Keratinocyte (primary cell): ENCODE measurements at regions not wholly inside any gene's neighbourhood (a gene's known extent, or its start where the extent isn't known, plus 50 kb on each side); places are given as distances from the start of the nearest gene placed in this dataset.

Experiments used
- DNase-seq: peaks from one replicate; pipeline ENCODE4 v3.0.0-alpha.2; 2011; ENCODE audit warnings: low read depth, missing footprints, low spot score
- FAIRE-seq: peaks from 2 replicates; lab custom pipeline; 2011; peaks lifted over from hg19 to GRCh38; lab: Jason Lieb, UNC
- H2AFZ ChIP-seq: 2 replicates; pipeline ENCODE4 v1.6.0; 2012; ENCODE audit warnings: low read length, control low read depth, inconsistent platforms; ENCODE audit not compliant: control insufficient read depth
- H3K27ac ChIP-seq: 2 replicates; pipeline ENCODE4 v1.5.1; 2011; ENCODE audit warnings: low read length; ENCODE audit not compliant: control insufficient read depth, insufficient read depth
- H3K27me3 ChIP-seq: 3 replicates; pipeline ENCODE4 v1.6.0; 2011; ENCODE audit warnings: low read length; ENCODE audit not compliant: control insufficient read depth, insufficient read depth; ENCODE audit errors: extremely low read depth
- H3K36me3 ChIP-seq, 2 experiments: 2 replicates in 1 of 2; 3 replicates in 1 of 2; pipeline ENCODE4 v1.5.1; 2011; ENCODE audit warnings: low read length in 2 of 2, mild to moderate bottlenecking in 1 of 2; ENCODE audit not compliant: control insufficient read depth in 2 of 2, insufficient read depth in 2 of 2; ENCODE audit errors: extremely low read depth in 1 of 2
- H3K4me1 ChIP-seq: 3 replicates; pipeline ENCODE4 v1.5.1; 2011; ENCODE audit warnings: low read length; ENCODE audit not compliant: control insufficient read depth, insufficient read depth; ENCODE audit errors: extremely low read depth
- H3K4me2 ChIP-seq: 3 replicates; pipeline ENCODE4 v1.6.0; 2011; ENCODE audit warnings: low read depth, low read length; ENCODE audit not compliant: control insufficient read depth, insufficient read depth; ENCODE audit errors: extremely low read depth
- H3K4me3 ChIP-seq, 3 experiments: fragments of 200-600 bp in 1 of 3; sonication (generic) in 1 of 3; 2 replicates in 2 of 3; 3 replicates in 1 of 3; pipeline ENCODE4 v1.5.1; 2011 to 2016; ENCODE audit warnings: low read length in 3 of 3, mild to moderate bottlenecking in 3 of 3, control low read depth in 2 of 3, inconsistent platforms in 1 of 3, low read depth in 1 of 3, mixed read lengths in 1 of 3, mixed run types in 1 of 3, moderate library complexity in 1 of 3; ENCODE audit not compliant: control insufficient read depth in 2 of 3, insufficient read depth in 2 of 3; ENCODE audit errors: extremely low read depth in 1 of 3
- H3K79me2 ChIP-seq: 2 replicates; pipeline ENCODE4 v1.6.0; 2012; ENCODE audit warnings: low read length; ENCODE audit not compliant: control insufficient read depth, insufficient read depth
- H3K9ac ChIP-seq: 3 replicates; pipeline ENCODE4 v1.6.0; 2011; ENCODE audit warnings: low read length; ENCODE audit not compliant: control insufficient read depth, insufficient read depth; ENCODE audit errors: extremely low read depth
- H3K9me1 ChIP-seq: 3 replicates; pipeline ENCODE4 v1.6.0; 2011; ENCODE audit warnings: low read length; ENCODE audit not compliant: control insufficient read depth, insufficient read depth; ENCODE audit errors: extremely low read depth
- H3K9me3 ChIP-seq: 2 replicates; pipeline ENCODE4 v1.5.1; 2012; ENCODE audit warnings: low read depth, low read length; ENCODE audit not compliant: control insufficient read depth
- H4K20me1 ChIP-seq: 3 replicates; pipeline ENCODE4 v1.6.0; 2011; ENCODE audit warnings: low read length; ENCODE audit not compliant: control insufficient read depth, insufficient read depth; ENCODE audit errors: extremely low read depth
- CTCF ChIP-seq, 3 experiments: IDR thresholded peaks in 1 of 3; conservative IDR thresholded peaks in 1 of 3; optimal IDR thresholded peaks in 1 of 3; 2 replicates in 2 of 3; 3 replicates in 1 of 3; pipeline versions ENCODE3 to v1.5.1; 2011; ENCODE audit warnings: low read length in 3 of 3, mild to moderate bottlenecking in 3 of 3, moderate library complexity in 2 of 3, control low read depth in 1 of 3, inconsistent platforms in 1 of 3; ENCODE audit not compliant: insufficient read depth in 2 of 3; ENCODE audit errors: extremely low read depth in 1 of 3
- EZH2 ChIP-seq: IDR thresholded peaks from one replicate; pipeline ENCODE4 v1.6.1; 2012; ENCODE audit warnings: inconsistent platforms, mild to moderate bottlenecking, low read length, moderate library complexity
- dilution Hi-C: fragments of 300-500 bp; cut with MboI; formaldehyde crosslinking; loops from one replicate; pipeline ENCODE4 v1.7.0; 2020; ENCODE audit warnings: low sequenced_read_pairs; ENCODE audit not compliant: extremely low pct_ligation_motif_present

DNA sequence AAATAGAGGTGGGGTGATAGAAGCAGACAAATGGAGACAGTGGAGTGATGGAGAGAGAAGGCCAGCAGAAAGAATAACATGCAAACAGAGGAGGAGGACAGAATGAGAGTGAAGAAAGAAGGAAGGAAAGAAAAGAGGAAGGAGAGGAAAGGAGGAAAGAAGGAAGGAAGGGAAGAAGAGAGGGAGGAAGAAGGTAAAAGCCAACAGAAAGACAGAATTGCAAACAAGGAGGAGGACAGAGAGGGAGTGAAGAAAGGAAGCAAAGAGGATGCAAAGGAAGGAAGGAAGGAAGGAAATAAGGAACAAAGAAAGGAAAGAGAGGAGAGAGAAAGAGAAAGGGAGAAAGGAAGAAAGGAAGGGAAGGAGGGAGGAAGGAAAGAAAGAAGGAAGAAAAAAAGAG is 444.0 kb downstream of the IRS1 start:
- FAIRE-seq = no peak
- Histone ChIP-seq H3K36me3 (no peaks in the 10 kb centered on the region), H3K27ac (no peak overlapping the region), H3K9ac (no peak overlapping the region), H3K9me3 (no peaks in the 10 kb centered on the region), H3K9me1 (no peaks in the 10 kb centered on the region), H2AFZ (no peak overlapping the region), H3K4me2 (no peak overlapping the region), H4K20me1 (no peaks in the 10 kb centered on the region), H3K27me3 (no peaks in the 10 kb centered on the region), H3K4me1 (peaks cover 2% of the 10 kb centered on the region), H3K4me3 (no peak overlapping the region), H3K79me2 (no peaks in the 10 kb centered on the region)
- dilution Hi-C loops = no loop called here
- TF ChIP-seq CTCF (optimal IDR thresholded peaks at IDR 0.05 in 1 of 3, IDR thresholded peaks at IDR 0.05 in 1 of 3, conservative IDR thresholded peaks at IDR 0.05 in 1 of 3; ENCODE audit: extremely low read depth in 1 of 3, insufficient read depth in 2 of 3, low read length in 3 of 3) (no peak), EZH2 (no peak)
- no peak for DNase-seq

DNA sequence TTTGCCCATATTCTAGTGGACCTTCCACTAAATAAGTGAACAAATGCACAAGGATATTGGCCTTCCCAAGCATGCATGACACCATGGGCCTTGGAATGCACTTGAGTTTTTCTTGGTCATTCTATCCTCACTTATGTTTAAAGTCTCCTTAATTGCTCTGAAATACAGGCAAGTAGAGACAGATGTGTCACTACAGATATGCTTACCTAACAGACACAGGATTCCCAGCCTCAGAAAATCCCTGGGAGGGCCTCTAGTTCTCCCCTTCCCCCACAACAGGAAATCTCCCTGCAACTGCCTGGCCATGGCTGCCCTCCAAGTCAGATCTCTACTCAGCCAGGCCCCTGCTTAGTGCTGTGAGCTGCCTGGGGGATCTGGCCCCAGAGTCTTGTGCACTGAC is 445.2 kb downstream of the IRS1 start:
- Histone ChIP-seq H3K27ac (no peak overlapping the region), H3K9me1 (no peaks in the 10 kb centered on the region), H3K79me2 (no peaks in the 10 kb centered on the region), H3K36me3 (no peaks in the 10 kb centered on the region), H3K4me1 (peaks cover 2% of the 10 kb centered on the region), H2AFZ (no peak overlapping the region), H3K27me3 (no peaks in the 10 kb centered on the region), H3K9ac (no peak overlapping the region), H3K9me3 (no peaks in the 10 kb centered on the region), H4K20me1 (no peaks in the 10 kb centered on the region), H3K4me2 (no peak overlapping the region), H3K4me3 (no peak overlapping the region)
- dilution Hi-C loops = no loop called here
- no peak for FAIRE-seq
- no peak for DNase-seq
- no peak for TF ChIP-seq EZH2

GRCh38 chr2:226352941-226353560 is 446.6 kb downstream of the IRS1 start:
- no peak for TF ChIP-seq EZH2
- Histone ChIP-seq H3K27me3 (no peaks in the 10 kb centered on the region), H3K4me2 (no peak overlapping the region), H3K79me2 (no peaks in the 10 kb centered on the region), H3K9me1 (no peaks in the 10 kb centered on the region), H3K9me3 (no peaks in the 10 kb centered on the region), H3K27ac (no peak overlapping the region), H2AFZ (no peak overlapping the region), H3K9ac (no peak overlapping the region), H3K4me1 (peaks cover 2% of the 10 kb centered on the region), H3K4me3 (no peak overlapping the region), H3K36me3 (no peaks in the 10 kb centered on the region), H4K20me1 (no peaks in the 10 kb centered on the region)
- no peak for FAIRE-seq
- DNase-seq = no peak
- dilution Hi-C loops = no loop called here
